ENCODE measurements at regions not wholly inside any gene's neighbourhood (a gene's known extent, or its start where the extent isn't known, plus 50 kb on each side); places are given as distances from the start of the nearest gene placed in this dataset.

DNA sequence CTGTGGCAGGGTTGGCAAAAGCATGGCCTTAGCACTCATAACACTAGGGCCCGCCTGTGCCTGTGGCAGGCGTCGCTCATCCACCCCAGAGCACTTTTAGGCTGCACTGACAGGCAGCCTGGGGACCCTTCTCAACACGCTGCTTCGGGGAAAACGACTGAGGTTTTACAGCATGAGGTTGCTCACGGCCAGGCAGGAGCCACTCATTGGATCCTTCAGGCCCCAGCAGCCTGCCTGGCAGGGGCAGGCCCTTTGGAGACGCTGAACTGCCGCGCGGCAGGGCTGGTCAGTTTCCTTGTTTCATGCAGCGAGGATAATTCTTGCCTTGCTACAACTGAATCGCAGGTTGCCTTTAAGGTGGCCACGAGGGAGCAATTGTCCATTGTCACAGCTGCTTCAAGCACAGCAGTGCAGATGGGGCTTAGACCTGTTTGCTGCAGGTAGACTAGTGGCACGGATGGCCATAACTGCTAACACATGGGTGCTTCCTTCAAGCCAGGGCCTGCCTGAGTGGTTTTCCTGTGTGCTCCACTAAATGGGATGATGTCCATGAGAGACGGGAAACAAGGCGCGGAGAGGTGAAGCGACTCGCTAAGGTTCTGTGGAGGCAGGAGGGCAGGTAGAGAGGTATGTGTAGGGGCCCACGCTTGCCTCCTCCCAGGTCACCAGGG, 49.9 kb upstream of the HS6ST1 start:
- no peaks in the 10 kb centered on the region for H3K36me3 Mint-ChIP-seq (ENCODE audit: low read depth)
- no peak overlapping the region for H3K27ac Mint-ChIP-seq
- no peaks in the 10 kb centered on the region for H3K27me3 Mint-ChIP-seq
- H3K9me3 Mint-ChIP-seq = no peaks in the 10 kb centered on the region
- no peak for DNase-seq
- H3K4me3 Mint-ChIP-seq = no peak overlapping the region
- intact Hi-C loops (cut with micrococcal nuclease) = no loop called here
- H3K4me1 Mint-ChIP-seq = peaks cover 3% of the 10 kb centered on the region

- Mint-ChIP-seq H3K27ac (no peak overlapping the region), H3K9me3 (no peaks in the 10 kb centered on the region), H3K4me1 (peaks cover 3% of the 10 kb centered on the region), H3K27me3 (no peaks in the 10 kb centered on the region), H3K4me3 (no peak overlapping the region), H3K36me3 (ENCODE audit: low read depth) (no peaks in the 10 kb centered on the region)
- DNase-seq = no peak
- intact Hi-C loops (cut with micrococcal nuclease) = no loop called here
Observed at GRCh38 chr2:128369108-128369555, 50.5 kb upstream of the HS6ST1 start.

GRCh38 chr2:128369602-128370467, 51.2 kb upstream of the HS6ST1 start:
- Mint-ChIP-seq H3K36me3 (ENCODE audit: low read depth) (no peaks in the 10 kb centered on the region), H3K9me3 (no peaks in the 10 kb centered on the region), H3K4me1 (peaks cover 3% of the 10 kb centered on the region), H3K27ac (no peak overlapping the region), H3K27me3 (no peaks in the 10 kb centered on the region), H3K4me3 (no peak overlapping the region)
- intact Hi-C loops (cut with micrococcal nuclease) = no loop called here
- DNase-seq = no peak

GRCh38 chr2:128370468-128371247, 52.0 kb upstream of the HS6ST1 start:
- DNase-seq = no peak
- Mint-ChIP-seq H3K9me3 (no peaks in the 10 kb centered on the region), H3K4me3 (no peak overlapping the region), H3K27ac (no peak overlapping the region), H3K4me1 (peaks cover 3% of the 10 kb centered on the region), H3K27me3 (no peaks in the 10 kb centered on the region), H3K36me3 (ENCODE audit: low read depth) (no peaks in the 10 kb centered on the region)
- intact Hi-C loops (cut with micrococcal nuclease) = no loop called here

GRCh38 chr2:128371248-128371630, 52.6 kb upstream of the HS6ST1 start:
- no peaks in the 10 kb centered on the region for H3K9me3 Mint-ChIP-seq
- intact Hi-C loops (cut with micrococcal nuclease) = no loop called here
- H3K27ac Mint-ChIP-seq = no peak overlapping the region
- peaks cover 3% of the 10 kb centered on the region for H3K4me1 Mint-ChIP-seq
- DNase-seq = no peak
- no peaks in the 10 kb centered on the region for H3K36me3 Mint-ChIP-seq (ENCODE audit: low read depth)
- no peak overlapping the region for H3K4me3 Mint-ChIP-seq
- H3K27me3 Mint-ChIP-seq = no peaks in the 10 kb centered on the region

DNA sequence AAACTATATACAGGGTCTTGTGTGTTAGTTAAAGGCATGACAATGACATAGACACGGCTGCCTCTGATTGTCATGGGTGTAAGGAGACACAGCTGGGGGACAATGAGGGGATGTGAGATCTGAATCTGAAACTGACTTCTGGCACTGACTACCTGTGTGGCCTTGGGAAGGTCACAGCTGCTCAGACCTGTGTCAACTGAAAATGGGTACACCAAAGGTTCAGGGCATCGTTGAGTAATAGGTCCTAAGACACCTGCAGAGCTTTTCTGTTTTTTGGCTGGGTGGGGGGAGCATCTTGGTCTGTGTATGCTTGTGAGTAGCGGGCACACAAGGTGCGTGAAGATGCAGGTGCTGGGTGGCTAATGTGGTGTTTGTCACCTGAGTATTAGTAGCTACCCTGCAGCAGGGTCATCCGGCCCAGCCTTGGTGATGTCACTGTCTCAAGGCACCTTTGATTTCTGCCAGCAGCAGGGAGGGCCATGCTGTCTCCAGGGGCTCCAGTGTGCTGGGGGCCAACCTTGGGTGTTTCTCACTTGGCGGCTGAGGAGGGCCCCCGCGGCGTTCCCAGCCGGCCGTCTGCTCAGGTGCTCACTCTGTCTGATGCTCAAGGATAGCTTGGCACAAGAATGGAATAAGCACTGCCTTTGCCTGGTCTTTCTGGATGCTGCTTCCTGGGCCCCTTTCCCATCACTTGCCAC, 53.1 kb upstream of the HS6ST1 start:
- H3K27me3 Mint-ChIP-seq = no peaks in the 10 kb centered on the region
- no peaks in the 10 kb centered on the region for H3K36me3 Mint-ChIP-seq (ENCODE audit: low read depth)
- intact Hi-C loops (cut with micrococcal nuclease) = no loop called here
- H3K4me3 Mint-ChIP-seq = no peak overlapping the region
- no peaks in the 10 kb centered on the region for H3K9me3 Mint-ChIP-seq
- DNase-seq = no peak
- peaks cover 3% of the 10 kb centered on the region for H3K4me1 Mint-ChIP-seq
- H3K27ac Mint-ChIP-seq = no peak overlapping the region

DNA sequence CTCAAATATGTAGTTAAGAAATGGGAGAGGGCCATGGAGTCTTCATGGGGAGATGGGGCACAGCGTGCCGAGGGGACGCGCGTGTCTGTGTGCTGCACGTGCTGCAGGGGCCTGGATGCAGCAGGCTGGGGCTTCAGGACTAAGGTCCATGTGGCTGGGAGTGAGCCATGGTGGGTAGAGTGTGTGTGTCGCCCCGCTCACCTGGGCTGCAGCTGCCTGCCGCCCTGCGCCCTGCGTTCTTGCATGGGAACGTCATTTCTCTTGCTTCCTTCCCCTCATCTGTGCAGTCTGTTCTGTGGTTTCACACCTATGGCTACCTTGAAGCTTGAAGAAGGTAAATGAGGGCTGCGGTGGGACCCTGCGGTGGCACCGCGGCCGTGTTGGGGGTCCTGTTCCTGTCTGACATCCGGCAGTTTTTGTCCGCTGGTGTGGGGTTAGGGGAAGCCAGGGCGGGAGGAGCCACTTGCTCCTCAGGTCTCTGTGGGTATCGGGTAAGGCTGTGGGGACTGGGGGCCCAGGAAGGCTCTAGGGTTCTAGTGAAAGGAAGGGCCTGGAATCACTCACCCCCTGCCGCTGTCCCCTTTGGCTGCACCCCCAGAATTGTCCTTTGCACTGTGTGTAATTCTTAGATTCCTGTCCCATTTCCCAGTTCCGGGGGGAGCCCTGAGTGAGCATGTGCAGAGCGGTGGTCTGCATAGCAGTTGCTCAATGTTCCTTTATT, 54.1 kb upstream of the HS6ST1 start:
- no peak overlapping the region for H3K27ac Mint-ChIP-seq
- H3K27me3 Mint-ChIP-seq = no peaks in the 10 kb centered on the region
- H3K4me3 Mint-ChIP-seq = no peak overlapping the region
- peaks cover 3% of the 10 kb centered on the region for H3K4me1 Mint-ChIP-seq
- DNase-seq = peak; percentile 61
- no peaks in the 10 kb centered on the region for H3K36me3 Mint-ChIP-seq (ENCODE audit: low read depth)
- intact Hi-C loops (cut with micrococcal nuclease) = no loop called here
- H3K9me3 Mint-ChIP-seq = no peaks in the 10 kb centered on the region

DNA sequence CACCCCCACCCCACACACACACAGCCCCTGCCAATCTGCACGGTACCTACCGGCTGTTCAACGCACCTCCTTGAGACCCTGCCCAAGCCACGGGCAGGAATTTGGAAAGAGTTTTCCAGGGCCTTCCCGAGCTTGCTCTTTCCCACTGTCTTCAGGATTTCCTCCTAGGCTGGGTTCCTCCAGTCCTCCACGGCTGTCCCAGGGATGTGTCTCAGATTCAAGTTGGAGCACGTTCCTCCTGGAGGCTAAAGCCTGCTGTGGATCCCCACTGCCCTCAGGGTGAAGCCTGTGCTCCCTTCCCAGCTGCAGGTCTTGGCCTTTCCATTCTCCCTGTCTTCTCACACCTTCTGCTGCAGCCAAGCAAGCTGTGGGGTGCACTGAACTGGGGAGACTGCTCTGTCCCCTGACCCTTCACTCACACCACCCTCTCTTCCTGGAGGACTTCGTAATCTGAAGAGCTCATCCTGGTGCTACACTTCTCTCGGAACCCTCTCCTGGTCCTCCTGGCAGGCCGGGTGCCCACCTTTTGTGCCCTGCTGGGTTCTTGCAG, 54.9 kb upstream of the HS6ST1 start:
- Mint-ChIP-seq H3K4me1 (peaks cover 3% of the 10 kb centered on the region), H3K27ac (no peak overlapping the region), H3K36me3 (ENCODE audit: low read depth) (no peaks in the 10 kb centered on the region), H3K27me3 (no peaks in the 10 kb centered on the region), H3K9me3 (no peaks in the 10 kb centered on the region), H3K4me3 (no peak overlapping the region)
- intact Hi-C loops (cut with micrococcal nuclease) = no loop called here
- no peak for DNase-seq

DNA sequence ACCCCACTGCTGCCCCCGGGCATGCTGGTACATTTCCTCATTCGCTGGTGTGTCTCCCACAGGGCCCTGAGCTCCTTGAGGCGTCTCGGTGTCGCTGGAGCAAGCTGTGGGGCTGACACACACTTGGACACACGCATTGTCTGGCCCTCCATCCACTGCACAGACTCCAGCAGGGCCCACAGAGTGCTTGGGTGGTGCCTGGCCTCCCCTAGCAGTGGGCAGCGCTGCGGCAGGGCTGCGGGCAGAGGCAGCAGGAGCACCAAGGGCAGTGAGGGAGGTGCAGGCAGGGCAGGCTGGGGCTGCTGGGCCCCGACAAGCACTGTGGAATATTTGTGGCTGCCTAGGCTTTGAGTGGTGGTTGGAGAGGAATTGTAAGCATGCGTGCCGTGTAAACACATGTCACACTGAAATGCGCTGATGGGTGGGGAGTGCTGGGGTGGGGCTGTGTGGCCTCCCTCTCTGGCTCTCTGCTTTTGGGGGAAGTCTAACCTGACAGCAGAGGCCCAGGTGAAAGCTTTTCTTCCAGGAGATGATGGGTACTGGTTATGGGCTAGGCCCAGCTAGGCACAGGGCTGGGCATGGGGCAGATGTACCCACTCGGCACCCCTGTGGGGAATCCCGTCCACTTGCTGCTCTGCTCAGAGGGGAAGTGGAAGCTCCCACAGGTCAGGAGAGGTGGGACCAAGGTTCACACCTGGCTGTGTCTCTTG, 55.5 kb upstream of the HS6ST1 start:
- Mint-ChIP-seq H3K27me3 (no peaks in the 10 kb centered on the region), H3K4me3 (no peak overlapping the region), H3K36me3 (ENCODE audit: low read depth) (no peaks in the 10 kb centered on the region), H3K4me1 (peaks cover 3% of the 10 kb centered on the region), H3K27ac (no peak overlapping the region), H3K9me3 (no peaks in the 10 kb centered on the region)
- DNase-seq = no peak
- intact Hi-C loops (cut with micrococcal nuclease) = no loop called here

GRCh38 chr2:128374711-128375413, 56.2 kb upstream of the HS6ST1 start:
- H3K4me1 Mint-ChIP-seq = peaks cover 3% of the 10 kb centered on the region
- H3K4me3 Mint-ChIP-seq = no peak overlapping the region
- H3K36me3 Mint-ChIP-seq (ENCODE audit: low read depth) = no peaks in the 10 kb centered on the region
- no peaks in the 10 kb centered on the region for H3K9me3 Mint-ChIP-seq
- no peaks in the 10 kb centered on the region for H3K27me3 Mint-ChIP-seq
- no peak overlapping the region for H3K27ac Mint-ChIP-seq
- no peak for DNase-seq
- intact Hi-C loops (cut with micrococcal nuclease) = no loop called here

DNA sequence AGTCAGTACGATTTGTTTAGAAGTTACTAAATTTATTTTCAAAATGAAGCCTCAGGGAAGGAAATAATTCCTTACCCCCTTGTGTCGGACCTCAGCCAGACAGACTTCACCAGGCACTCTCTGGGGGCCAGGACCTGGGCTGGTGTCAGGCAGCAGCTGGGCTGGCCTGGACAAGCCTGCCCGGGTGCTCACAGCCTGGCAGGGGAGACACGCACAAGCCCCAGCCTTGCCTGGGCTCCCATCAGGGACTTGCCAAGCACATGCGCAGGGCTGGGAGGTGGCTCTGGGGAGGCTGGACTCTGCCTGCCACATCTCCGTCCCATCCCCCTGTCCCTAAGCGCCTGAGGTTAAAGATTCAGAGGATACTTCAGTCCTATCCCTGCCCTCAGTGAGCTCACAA, 56.8 kb upstream of the HS6ST1 start:
- H3K27me3 Mint-ChIP-seq = no peaks in the 10 kb centered on the region

More for the DNA sequence above, 56.8 kb upstream of the HS6ST1 start:
- Mint-ChIP-seq H3K36me3 (ENCODE audit: low read depth) (no peaks in the 10 kb centered on the region), H3K4me3 (no peak overlapping the region), H3K9me3 (no peaks in the 10 kb centered on the region), H3K4me1 (peaks cover 3% of the 10 kb centered on the region), H3K27ac (no peak overlapping the region)
- no peak for DNase-seq
- intact Hi-C loops (cut with micrococcal nuclease) = no loop called here
